IPS DF 6.9 (cell line): ENCODE measurements at regions not wholly inside any gene's neighbourhood (a gene's known extent, or its start where the extent isn't known, plus 50 kb on each side); places are given as distances from the start of the nearest gene placed in this dataset.
"Not testable (repeated sequence)": the region's sequence is repeated elsewhere in the genome, so short reads cannot be mapped to it uniquely, and the experiment has no call there.

Source experiments
- DNase-seq: peaks from one replicate; pipeline ENCODE4 v3.0.0-alpha.2; 2013; ENCODE audit warnings: low read depth, low spot score
- H3K27ac ChIP-seq: one replicate; pipeline ENCODE4 v1.5.1; 2013; ENCODE audit warnings: low read length, control low read depth
- H3K27me3 ChIP-seq: 2 replicates; pipeline ENCODE4 v1.6.1; 2013; ENCODE audit warnings: mild to moderate bottlenecking, low read length; ENCODE audit not compliant: control insufficient read depth, insufficient read depth
- H3K36me3 ChIP-seq: 2 replicates; pipeline ENCODE4 v1.6.1; 2013; ENCODE audit warnings: low read length; ENCODE audit not compliant: control insufficient read depth, insufficient read depth
- H3K4me1 ChIP-seq: 2 replicates; pipeline ENCODE4 v1.6.1; 2013; ENCODE audit warnings: low read length; ENCODE audit not compliant: control insufficient read depth, insufficient read depth
- H3K4me3 ChIP-seq: 2 replicates; pipeline ENCODE4 v1.5.1; 2013; ENCODE audit warnings: mild to moderate bottlenecking, low read length
- H3K9me3 ChIP-seq: 2 replicates; pipeline ENCODE4 v1.6.1; 2013; ENCODE audit warnings: low read length, inconsistent platforms; ENCODE audit not compliant: control insufficient read depth, insufficient read depth
- WGBS: extraction: QIAGEN DNeasy Blood & Tissue Kit; methylation state at CpG from one replicate; pipeline ENCODE4 v1.1.7; 2013; ENCODE audit warnings: mixed read lengths, missing lambda C conversion rate; ENCODE audit not compliant: insufficient read length, insufficient coverage; 5-methylcytosine and 5-hydroxymethylcytosine counted together

GRCh38 chr3:192968901-192969300 is 51.2 kb upstream of the MB21D2 start:
- H3K9me3 ChIP-seq, DNase-seq, H3K27me3 ChIP-seq, H3K4me3 ChIP-seq, H3K36me3 ChIP-seq, H3K27ac ChIP-seq, H3K4me1 ChIP-seq: not testable (repeated sequence)
- WGBS, result no CpG with 5 or more reads among the region's 2 CpGs

GRCh38 chr3:192980632-192981031 is 63.0 kb upstream of the MB21D2 start:
- Histone ChIP-seq H3K4me3 (no peak overlapping the region), H3K4me1 (no peaks in the 10 kb centered on the region), H3K36me3 (no peaks in the 10 kb centered on the region), H3K9me3 (no peaks in the 10 kb centered on the region), H3K27me3 (no peaks in the 10 kb centered on the region), H3K27ac (no peak overlapping the region)
- no peak for DNase-seq
- no CpG with 5 or more reads among the region's 5 CpGs for WGBS

- H3K4me3 ChIP-seq, result no peak overlapping the region
- no peaks in the 10 kb centered on the region for H3K36me3 ChIP-seq
- no CpG with 5 or more reads among the region's 10 CpGs for WGBS
Observed at GRCh38 chr3:192986379-192986778, 68.7 kb upstream of the MB21D2 start.

GRCh38 chr3:192991356-192991755 is 73.7 kb upstream of the MB21D2 start:
- no peaks in the 10 kb centered on the region for H3K9me3 ChIP-seq
- H3K36me3 ChIP-seq, result no peaks in the 10 kb centered on the region
- no peaks in the 10 kb centered on the region for H3K27me3 ChIP-seq
- no peak overlapping the region for H3K4me3 ChIP-seq
- DNase-seq, result no peak
- no peak overlapping the region for H3K27ac ChIP-seq
- H3K4me1 ChIP-seq, result no peaks in the 10 kb centered on the region
- WGBS, result no CpG with 5 or more reads among the region's 2 CpGs

More at GRCh38 chr3:192986379-192986778, 68.7 kb upstream of the MB21D2 start:
- Histone ChIP-seq H3K9me3 (no peaks in the 10 kb centered on the region), H3K27ac (no peak overlapping the region), H3K27me3 (no peaks in the 10 kb centered on the region), H3K4me1 (no peaks in the 10 kb centered on the region)
- DNase-seq, result no peak

GRCh38 chr3:192992361-192992760 is 74.7 kb upstream of the MB21D2 start:
- WGBS, result no CpG with 5 or more reads among the region's 6 CpGs
- no peak for DNase-seq
- H3K9me3 ChIP-seq, result no peaks in the 10 kb centered on the region
- no peak overlapping the region for H3K4me3 ChIP-seq
- H3K36me3 ChIP-seq, result no peaks in the 10 kb centered on the region
- no peak overlapping the region for H3K27ac ChIP-seq
- no peaks in the 10 kb centered on the region for H3K27me3 ChIP-seq
- H3K4me1 ChIP-seq, result no peaks in the 10 kb centered on the region

- Histone ChIP-seq H3K4me1 (no peaks in the 10 kb centered on the region), H3K27me3 (no peaks in the 10 kb centered on the region), H3K27ac (no peak overlapping the region), H3K36me3 (no peaks in the 10 kb centered on the region), H3K4me3 (no peak overlapping the region), H3K9me3 (no peaks in the 10 kb centered on the region)
- 100% methylated on average over 1 of the region's 3 CpGs for WGBS
- no peak for DNase-seq
Observed at GRCh38 chr3:192993411-192993810, 75.8 kb upstream of the MB21D2 start.

GRCh38 chr3:193001113-193001512 is 83.5 kb upstream of the MB21D2 start:
- not testable (repeated sequence) for H3K9me3 ChIP-seq, H3K4me3 ChIP-seq, H3K27ac ChIP-seq, H3K36me3 ChIP-seq, DNase-seq, H3K27me3 ChIP-seq, H3K4me1 ChIP-seq
- WGBS, result no CpG with 5 or more reads among the region's 5 CpGs

- not testable (repeated sequence) for H3K4me1 ChIP-seq, H3K27me3 ChIP-seq, H3K36me3 ChIP-seq, DNase-seq, H3K9me3 ChIP-seq, H3K27ac ChIP-seq, H3K4me3 ChIP-seq
- no CpG with 5 or more reads among the region's 1 CpG for whole genome bisulfite sequencing
Observed at GRCh38 chr3:193003624-193004023, 86.0 kb upstream of the MB21D2 start.

GRCh38 chr3:193008654-193009053 is 91.0 kb upstream of the MB21D2 start:
- no peak for DNase-seq
- no peak overlapping the region for H3K27ac ChIP-seq
- H3K27me3 ChIP-seq, result no peaks in the 10 kb centered on the region
- H3K4me3 ChIP-seq, result no peak overlapping the region
- H3K4me1 ChIP-seq, result no peaks in the 10 kb centered on the region
- no peaks in the 10 kb centered on the region; the same call in 1 of the 2 replicates for H3K9me3 ChIP-seq
- no peaks in the 10 kb centered on the region for H3K36me3 ChIP-seq
- no CpG with 5 or more reads among the region's 1 CpG for WGBS

GRCh38 chr3:193010191-193010590 is 92.5 kb upstream of the MB21D2 start:
- H3K27me3 ChIP-seq, result no peaks in the 10 kb centered on the region
- no peaks in the 10 kb centered on the region; the same call in 1 of the 2 replicates for H3K9me3 ChIP-seq
- no CpG with 5 or more reads among the region's 2 CpGs for WGBS
- H3K36me3 ChIP-seq, result no peaks in the 10 kb centered on the region
- H3K4me1 ChIP-seq, result no peaks in the 10 kb centered on the region
- DNase-seq, result no peak
- H3K27ac ChIP-seq, result no peak overlapping the region
- no peak overlapping the region for H3K4me3 ChIP-seq

GRCh38 chr3:193011958-193012357 is 94.3 kb upstream of the MB21D2 start:
- Histone ChIP-seq H3K36me3 (no peaks in the 10 kb centered on the region), H3K4me1 (no peaks in the 10 kb centered on the region), H3K27me3 (no peaks in the 10 kb centered on the region), H3K9me3 (no peaks in the 10 kb centered on the region; the same call in 1 of the 2 replicates), H3K4me3 (no peak overlapping the region), H3K27ac (no peak overlapping the region)
- no CpG with 5 or more reads among the region's 3 CpGs for WGBS
- no peak for DNase-seq
